Renal cortical epithelial cell (primary cell): ENCODE measurements at regions not wholly inside any gene's neighbourhood (a gene's known extent, or its start where the extent isn't known, plus 50 kb on each side); places are given as distances from the start of the nearest gene placed in this dataset.

Source experiments
- DNase-seq: peaks from one replicate; pipeline ENCODE4 v3.0.0-alpha.2; 2011; ENCODE audit warnings: low read depth

GRCh38 chrX:71000139-71000538 is 68.0 kb downstream of the SNX12 start:
- DNase-seq, result no peak

DNA sequence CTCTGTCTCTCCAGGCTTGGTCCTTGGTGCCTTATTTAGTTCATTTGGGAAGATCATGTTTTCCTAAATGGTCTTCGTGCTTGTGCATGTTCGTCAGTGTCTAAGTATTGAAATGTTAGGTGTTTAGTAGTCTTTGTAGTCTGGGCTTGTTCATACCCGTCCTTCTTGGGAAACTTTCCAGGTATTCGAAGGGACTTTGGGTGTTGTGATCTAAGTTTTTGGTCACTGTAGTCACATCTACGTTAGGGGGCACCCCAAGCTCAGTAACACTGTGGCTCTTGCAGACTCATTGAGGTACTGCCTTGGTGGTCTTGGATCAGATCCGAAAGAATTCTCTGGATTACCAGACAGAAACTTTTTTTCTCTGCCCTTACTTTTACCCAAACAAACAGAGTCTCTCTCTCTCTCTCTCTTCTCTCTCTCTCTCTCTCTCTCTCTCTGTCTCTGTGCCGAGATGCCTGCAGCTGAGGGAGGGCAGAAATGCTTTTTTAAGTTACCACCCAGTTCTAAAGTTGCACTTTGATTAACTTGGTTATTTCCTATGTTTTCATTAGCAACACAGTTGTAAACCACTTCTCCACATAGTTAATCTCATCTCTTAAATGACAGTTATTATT is 67.6 kb upstream of the SLC7A3 start:
- peak; percentile 16 for DNase-seq

GRCh38 chrX:70995338-70995737 is 64.4 kb upstream of the SLC7A3 start:
- DNase-seq, result no peak

DNA sequence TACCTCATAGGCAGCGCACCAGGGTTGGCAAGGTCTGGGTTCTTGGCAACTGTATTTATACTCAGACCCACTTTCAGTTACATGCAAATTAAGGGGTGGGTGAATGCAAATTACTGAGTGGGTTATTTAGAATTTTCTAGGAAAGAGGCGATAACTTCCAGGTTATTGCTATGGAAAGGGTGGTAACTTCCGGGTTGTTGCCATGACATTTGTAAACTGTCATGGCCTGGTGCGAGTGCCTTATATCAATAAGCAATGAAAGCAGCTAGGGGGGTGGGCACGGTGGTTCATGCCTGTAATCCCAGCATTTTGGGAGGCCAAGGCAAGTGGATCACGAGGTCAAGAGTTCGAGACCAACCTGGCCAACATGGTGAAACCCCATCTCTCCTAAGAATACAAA is 57.5 kb upstream of the SLC7A3 start:
- DNase-seq, result no peak
